HG03060 (cell line): ENCODE measurements at regions not wholly inside any gene's neighbourhood (a gene's known extent, or its start where the extent isn't known, plus 50 kb on each side); places are given as distances from the start of the nearest gene placed in this dataset.

Experiments
- ATAC-seq: cut with Tn5 transposase; IDR thresholded peaks from one replicate; pipeline ENCODE4 v1.9.1; 2021; ENCODE audit warnings: low read depth, moderate number of reproducible peaks; ENCODE audit not compliant: unreplicated experiment

- ATAC-seq, result no peak
These were observed 1026.0 kb downstream of the ADGRL3 start for GRCh38 chr4:62226082-62226481.

- ATAC-seq, result no peak
These were observed 1022.0 kb downstream of the ADGRL3 start for GRCh38 chr4:62222121-62222520.

- no peak for ATAC-seq
These were observed 1010.4 kb downstream of the ADGRL3 start for GRCh38 chr4:62210486-62210885.

- ATAC-seq, result no peak
These were observed 1009.8 kb downstream of the ADGRL3 start for GRCh38 chr4:62209757-62210485.

GRCh38 chr4:62208921-62209320 lies 1008.8 kb downstream of the ADGRL3 start:
- ATAC-seq, result no peak

GRCh38 chr4:62204136-62204535 lies 1004.0 kb downstream of the ADGRL3 start:
- no peak for ATAC-seq

- ATAC-seq, result no peak
These were observed 999.2 kb downstream of the ADGRL3 start for GRCh38 chr4:62199291-62199810.

GRCh38 chr4:62196338-62196737 lies 996.2 kb downstream of the ADGRL3 start:
- ATAC-seq, result no peak

- no peak for ATAC-seq
These were observed 994.2 kb downstream of the ADGRL3 start for GRCh38 chr4:62194342-62194741.

- ATAC-seq, result no peak
These were observed 993.6 kb downstream of the ADGRL3 start for GRCh38 chr4:62193761-62194160.

GRCh38 chr4:62191451-62192240 lies 991.5 kb downstream of the ADGRL3 start:
- no peak for ATAC-seq

GRCh38 chr4:62170235-62170634 lies 970.1 kb downstream of the ADGRL3 start:
- ATAC-seq, result no peak

GRCh38 chr4:62168681-62169080 lies 968.6 kb downstream of the ADGRL3 start:
- no peak for ATAC-seq

GRCh38 chr4:62162606-62163005 lies 962.5 kb downstream of the ADGRL3 start:
- no peak for ATAC-seq

- no peak for ATAC-seq
These were observed 961.3 kb downstream of the ADGRL3 start for GRCh38 chr4:62161446-62161845.

GRCh38 chr4:62159876-62160275 lies 959.8 kb downstream of the ADGRL3 start:
- ATAC-seq, result no peak

- ATAC-seq, result no peak
These were observed 959.2 kb downstream of the ADGRL3 start for GRCh38 chr4:62159306-62159705.

GRCh38 chr4:62156205-62156604 lies 956.1 kb downstream of the ADGRL3 start:
- no peak for ATAC-seq

GRCh38 chr4:62145276-62145675 lies 945.1 kb downstream of the ADGRL3 start:
- ATAC-seq, result no peak

GRCh38 chr4:62144431-62144830 lies 944.3 kb downstream of the ADGRL3 start:
- no peak for ATAC-seq

GRCh38 chr4:62135565-62136156 lies 935.5 kb downstream of the ADGRL3 start:
- ATAC-seq, result no peak
